ENCODE measurements at regions not wholly inside any gene's neighbourhood (a gene's known extent, or its start where the extent isn't known, plus 50 kb on each side); places are given as distances from the start of the nearest gene placed in this dataset.
"Not testable (repeated sequence)": the region's sequence is repeated elsewhere in the genome, so short reads cannot be mapped to it uniquely, and the experiment has no call there.

DNA sequence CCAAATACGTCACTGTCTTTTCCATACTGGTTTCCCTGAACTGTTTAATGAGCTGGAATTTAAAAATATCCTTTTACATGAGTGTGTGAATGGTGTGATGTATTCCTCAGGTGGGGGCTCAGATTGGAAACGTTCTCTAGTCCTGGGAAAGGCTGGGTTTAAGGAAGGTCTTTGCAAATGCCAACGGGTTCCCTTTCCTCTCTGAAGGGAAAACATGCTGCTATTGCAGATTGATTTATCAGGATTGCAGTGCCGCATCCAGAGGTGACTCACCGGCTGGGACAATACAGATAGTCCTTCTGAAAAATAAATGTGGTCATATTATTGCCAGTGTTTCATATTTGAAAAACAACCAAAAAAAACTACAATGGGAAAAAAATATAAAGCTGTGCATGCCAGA, 193.1 kb upstream of the FLRT2 start:
- no peak for DNase-seq
- Histone ChIP-seq H3K4me1 (ENCODE audit: control insufficient read depth, insufficient read depth, low read length) (no peaks in the 10 kb centered on the region), H3K36me3 (ENCODE audit: control insufficient read depth, insufficient read depth, low read length) (no peaks in the 10 kb centered on the region), H3K4me3 (ENCODE audit: low read length) (no peak overlapping the region), H3K9me3 (ENCODE audit: control insufficient read depth, low read depth, low read length) (no peaks in the 10 kb centered on the region), H3K27me3 (ENCODE audit: control insufficient read depth, insufficient read depth, low read length) (no peaks in the 10 kb centered on the region), H3K27ac (ENCODE audit: low read length) (no peak overlapping the region)
- WGBS (ENCODE audit: insufficient coverage, low lambda C conversion rate) = 80% methylated on average over 1 of the region's 5 CpGs

DNA sequence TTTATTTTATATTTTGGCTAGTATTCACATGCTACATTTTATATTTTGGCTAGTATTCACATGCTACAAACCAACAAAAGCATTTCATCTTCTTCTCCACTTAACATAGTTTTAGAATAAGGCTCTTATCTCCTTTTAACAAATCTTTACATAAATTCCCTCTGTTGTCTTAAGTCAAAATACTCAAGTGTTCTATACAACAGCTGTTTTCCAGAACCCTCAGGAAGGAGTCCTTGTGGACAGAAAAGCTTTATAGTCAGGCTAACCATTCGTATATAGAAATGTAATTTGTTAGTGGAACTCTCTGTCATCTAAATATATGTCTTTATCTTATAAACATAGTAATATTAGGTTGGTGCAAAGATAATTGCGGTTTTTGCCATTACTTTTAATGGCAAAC, 191.0 kb upstream of the FLRT2 start:
- WGBS (ENCODE audit: insufficient coverage, low lambda C conversion rate) = 67% methylated on average over 1 of the region's 2 CpGs
- DNase-seq = no peak

DNA sequence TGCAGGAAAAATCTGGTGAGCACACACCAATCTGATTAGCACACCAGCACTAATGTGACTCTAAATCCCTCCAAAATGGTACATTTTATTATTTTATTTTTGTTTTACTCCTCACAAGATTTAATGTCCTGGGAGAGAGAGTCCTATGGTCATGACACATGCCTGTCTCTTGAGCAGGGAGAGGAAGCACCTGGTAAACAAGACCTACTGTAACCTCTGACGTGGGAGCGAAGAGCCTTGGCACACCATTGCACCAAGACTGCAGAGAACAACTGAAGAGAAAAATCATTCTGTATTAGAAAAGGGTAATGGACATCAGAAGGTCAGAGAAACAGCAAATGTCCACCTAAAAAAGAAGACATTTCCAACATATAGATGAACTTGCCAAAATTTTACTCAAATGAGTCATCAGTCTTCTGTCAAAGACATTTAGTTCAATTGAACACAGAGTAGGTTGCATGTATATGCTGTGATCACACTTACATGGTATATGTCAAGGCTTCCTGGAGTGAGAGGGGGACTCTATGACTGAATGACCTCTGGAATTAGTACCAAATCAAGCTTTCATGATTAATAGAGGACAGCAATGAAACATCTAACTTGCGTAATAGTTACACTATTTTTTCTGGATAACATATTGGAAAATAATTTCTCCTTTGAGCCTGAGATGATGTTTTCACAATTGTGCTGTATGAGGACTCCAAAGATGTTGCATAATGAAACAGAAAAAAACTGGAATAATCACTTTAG, 186.9 kb upstream of the FLRT2 start:
- H3K27ac ChIP-seq (ENCODE audit: low read length) = no peak overlapping the region
- no peaks in the 10 kb centered on the region for H3K9me3 ChIP-seq (ENCODE audit: control insufficient read depth, low read depth, low read length)
- no peaks in the 10 kb centered on the region for H3K36me3 ChIP-seq (ENCODE audit: control insufficient read depth, insufficient read depth, low read length)
- H3K4me3 ChIP-seq (ENCODE audit: low read length) = no peak overlapping the region
- H3K4me1 ChIP-seq (ENCODE audit: control insufficient read depth, insufficient read depth, low read length) = no peaks in the 10 kb centered on the region
- no peak for DNase-seq
- no CpG with 5 or more reads among the region's 3 CpGs for WGBS (ENCODE audit: insufficient coverage, low lambda C conversion rate)
- no peaks in the 10 kb centered on the region for H3K27me3 ChIP-seq (ENCODE audit: control insufficient read depth, insufficient read depth, low read length)

More for the DNA sequence above, 191.0 kb upstream of the FLRT2 start:
- no peak overlapping the region for H3K27ac ChIP-seq (ENCODE audit: low read length)
- no peaks in the 10 kb centered on the region for H3K9me3 ChIP-seq (ENCODE audit: control insufficient read depth, low read depth, low read length)
- H3K4me3 ChIP-seq (ENCODE audit: low read length) = no peak overlapping the region
- H3K36me3 ChIP-seq (ENCODE audit: control insufficient read depth, insufficient read depth, low read length) = no peaks in the 10 kb centered on the region
- no peaks in the 10 kb centered on the region for H3K4me1 ChIP-seq (ENCODE audit: control insufficient read depth, insufficient read depth, low read length)
- H3K27me3 ChIP-seq (ENCODE audit: control insufficient read depth, insufficient read depth, low read length) = no peaks in the 10 kb centered on the region

DNA sequence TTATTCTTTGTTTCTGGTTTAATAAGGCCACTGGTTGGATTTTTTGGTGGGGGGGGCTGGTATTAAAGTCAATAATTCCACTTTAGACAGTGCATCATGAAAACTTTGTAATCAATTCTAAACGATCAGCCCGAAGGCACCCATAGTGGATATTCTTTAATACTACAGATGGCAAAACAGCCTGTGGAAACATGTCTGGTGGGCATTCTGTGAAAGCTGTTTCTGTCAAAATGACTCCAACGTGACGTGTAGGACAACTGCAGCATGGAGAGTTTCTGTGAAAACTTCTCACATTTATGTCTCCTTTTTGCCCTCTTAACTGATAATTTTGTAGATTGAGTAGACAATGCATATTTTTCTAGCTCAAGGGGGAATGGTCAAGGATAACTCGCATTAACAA, 185.8 kb upstream of the FLRT2 start:
- no peaks in the 10 kb centered on the region for H3K9me3 ChIP-seq (ENCODE audit: control insufficient read depth, low read depth, low read length)
- H3K27ac ChIP-seq (ENCODE audit: low read length) = no peak overlapping the region
- H3K36me3 ChIP-seq (ENCODE audit: control insufficient read depth, insufficient read depth, low read length) = no peaks in the 10 kb centered on the region
- DNase-seq = no peak
- 100% methylated on average over 2 of the region's 5 CpGs for WGBS (ENCODE audit: insufficient coverage, low lambda C conversion rate)
- H3K27me3 ChIP-seq (ENCODE audit: control insufficient read depth, insufficient read depth, low read length) = no peaks in the 10 kb centered on the region
- H3K4me1 ChIP-seq (ENCODE audit: control insufficient read depth, insufficient read depth, low read length) = no peaks in the 10 kb centered on the region
- no peak overlapping the region for H3K4me3 ChIP-seq (ENCODE audit: low read length)

DNA sequence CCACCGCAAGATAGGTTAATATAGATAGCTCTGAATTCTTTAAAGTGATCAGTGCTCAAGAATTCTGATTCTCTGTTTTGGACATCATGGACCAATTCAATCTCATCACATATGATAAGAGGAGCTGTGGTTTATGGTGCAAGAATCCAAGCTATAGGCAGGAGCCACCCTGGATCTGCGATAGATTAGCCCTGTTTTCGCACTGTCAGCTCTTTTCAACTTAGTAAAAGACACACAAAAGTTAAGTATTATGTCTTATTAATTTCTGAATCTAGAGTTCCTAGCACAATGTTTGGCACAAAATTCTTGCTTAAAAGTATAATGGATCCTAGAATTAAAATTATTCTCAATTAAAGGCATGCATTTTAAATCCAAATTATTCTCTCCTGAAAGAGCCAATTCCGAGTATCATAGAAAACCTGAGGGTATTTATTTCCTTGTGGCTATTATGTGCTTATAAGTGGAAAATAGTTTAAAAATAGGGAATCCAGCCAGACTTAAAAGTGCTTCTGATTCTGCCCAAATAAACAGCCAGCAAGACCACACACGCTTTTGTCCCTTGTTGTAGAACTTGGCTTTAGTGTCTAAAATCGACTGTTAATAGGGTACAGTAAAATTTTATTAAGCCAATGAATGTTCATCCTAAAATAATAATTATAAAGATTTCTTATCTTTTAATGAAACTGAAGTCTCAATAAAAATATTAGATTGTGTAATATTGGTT, 184.9 kb upstream of the FLRT2 start:
- H3K27ac ChIP-seq (ENCODE audit: low read length) = no peak overlapping the region
- no peaks in the 10 kb centered on the region for H3K9me3 ChIP-seq (ENCODE audit: control insufficient read depth, low read depth, low read length)
- no peaks in the 10 kb centered on the region for H3K27me3 ChIP-seq (ENCODE audit: control insufficient read depth, insufficient read depth, low read length)
- no peaks in the 10 kb centered on the region for H3K36me3 ChIP-seq (ENCODE audit: control insufficient read depth, insufficient read depth, low read length)
- H3K4me3 ChIP-seq (ENCODE audit: low read length) = no peak overlapping the region
- DNase-seq = no peak
- H3K4me1 ChIP-seq (ENCODE audit: control insufficient read depth, insufficient read depth, low read length) = no peaks in the 10 kb centered on the region
- no CpG with 5 or more reads among the region's 6 CpGs for WGBS (ENCODE audit: insufficient coverage, low lambda C conversion rate)

DNA sequence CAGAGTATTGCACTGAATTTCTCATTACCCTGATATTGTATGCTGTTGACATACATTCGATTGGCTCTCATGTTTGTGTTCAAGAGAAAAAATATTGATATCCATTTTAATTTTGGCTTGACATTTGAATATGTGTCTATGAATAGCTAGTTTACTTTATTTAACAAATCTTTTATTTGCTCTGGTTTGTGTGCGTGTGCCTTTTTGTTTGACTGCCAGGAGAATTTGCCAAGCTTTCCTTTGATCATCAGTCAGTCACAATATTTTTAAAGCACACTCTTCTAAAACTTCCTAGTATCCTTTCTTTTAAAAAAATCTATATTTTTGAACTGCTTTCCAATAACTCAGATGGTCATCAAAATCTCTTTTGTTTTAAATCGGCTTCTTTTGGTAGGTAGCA, 179.3 kb upstream of the FLRT2 start:
- no peak overlapping the region for H3K27ac ChIP-seq (ENCODE audit: low read length)
- WGBS (ENCODE audit: insufficient coverage, low lambda C conversion rate) = 85% methylated on average over 2 of the region's 3 CpGs

DNA sequence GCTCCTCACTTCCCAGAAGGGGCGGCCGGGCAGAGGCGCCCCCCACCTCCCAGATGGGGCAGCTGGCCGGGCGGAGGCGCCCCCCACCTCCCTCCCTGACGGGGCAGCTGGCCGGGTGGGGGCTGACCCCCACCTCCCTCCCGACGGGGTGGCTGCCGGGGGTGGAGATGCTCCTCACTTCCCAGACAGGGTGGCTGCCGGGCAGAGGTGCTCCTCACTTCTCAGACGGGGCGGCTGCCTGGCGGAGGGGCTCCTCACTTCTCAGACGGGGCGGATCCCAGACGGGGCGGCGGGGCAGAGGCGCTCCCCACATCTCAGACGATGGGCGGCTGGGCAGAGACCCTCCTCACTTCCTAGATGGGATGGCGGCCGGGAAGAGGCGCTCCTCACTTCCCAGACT, 177.4 kb upstream of the FLRT2 start:
- not testable (repeated sequence) for H3K9me3 ChIP-seq (ENCODE audit: control insufficient read depth, low read depth, low read length); H3K27ac ChIP-seq (ENCODE audit: low read length); H3K36me3 ChIP-seq (ENCODE audit: control insufficient read depth, insufficient read depth, low read length); H3K4me1 ChIP-seq (ENCODE audit: control insufficient read depth, insufficient read depth, low read length); DNase-seq; H3K4me3 ChIP-seq (ENCODE audit: low read length); H3K27me3 ChIP-seq (ENCODE audit: control insufficient read depth, insufficient read depth, low read length)
- no CpG with 5 or more reads among the region's 26 CpGs for WGBS (ENCODE audit: insufficient coverage, low lambda C conversion rate)

More for the DNA sequence above, 179.3 kb upstream of the FLRT2 start:
- H3K4me1 ChIP-seq (ENCODE audit: control insufficient read depth, insufficient read depth, low read length) = no peaks in the 10 kb centered on the region
- peaks cover 7% of the 10 kb centered on the region for H3K9me3 ChIP-seq (ENCODE audit: control insufficient read depth, low read depth, low read length)
- no peaks in the 10 kb centered on the region for H3K27me3 ChIP-seq (ENCODE audit: control insufficient read depth, insufficient read depth, low read length)
- no peak for DNase-seq
- H3K4me3 ChIP-seq (ENCODE audit: low read length) = no peak overlapping the region
- no peaks in the 10 kb centered on the region for H3K36me3 ChIP-seq (ENCODE audit: control insufficient read depth, insufficient read depth, low read length)

DNA sequence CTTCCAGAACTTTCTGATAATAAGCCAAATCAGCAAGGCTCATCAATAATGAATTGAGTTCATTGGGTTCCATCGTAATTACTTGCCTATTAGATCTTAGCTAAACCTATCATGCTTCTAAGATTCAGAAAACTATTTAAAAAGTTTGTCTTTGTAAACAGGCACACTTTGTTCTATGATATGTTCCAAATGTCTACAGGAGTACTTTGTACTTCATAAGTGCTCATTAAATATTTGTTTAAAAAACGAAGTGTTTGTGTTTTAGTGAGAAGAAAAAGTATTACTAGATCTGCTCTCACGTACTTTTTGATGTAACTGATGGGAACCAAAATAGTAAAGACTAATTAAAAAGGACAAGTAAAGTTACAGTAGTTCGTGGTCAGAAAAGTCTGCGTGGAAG, 172.8 kb upstream of the FLRT2 start:
- no peak overlapping the region for H3K27ac ChIP-seq (ENCODE audit: low read length)
- 93% methylated on average over 4 of the region's 5 CpGs for WGBS (ENCODE audit: insufficient coverage, low lambda C conversion rate)
- peaks cover 7% of the 10 kb centered on the region for H3K9me3 ChIP-seq (ENCODE audit: control insufficient read depth, low read depth, low read length)
- H3K27me3 ChIP-seq (ENCODE audit: control insufficient read depth, insufficient read depth, low read length) = no peaks in the 10 kb centered on the region
- H3K36me3 ChIP-seq (ENCODE audit: control insufficient read depth, insufficient read depth, low read length) = no peaks in the 10 kb centered on the region
- H3K4me3 ChIP-seq (ENCODE audit: low read length) = no peak overlapping the region
- no peaks in the 10 kb centered on the region for H3K4me1 ChIP-seq (ENCODE audit: control insufficient read depth, insufficient read depth, low read length)
- no peak for DNase-seq

DNA sequence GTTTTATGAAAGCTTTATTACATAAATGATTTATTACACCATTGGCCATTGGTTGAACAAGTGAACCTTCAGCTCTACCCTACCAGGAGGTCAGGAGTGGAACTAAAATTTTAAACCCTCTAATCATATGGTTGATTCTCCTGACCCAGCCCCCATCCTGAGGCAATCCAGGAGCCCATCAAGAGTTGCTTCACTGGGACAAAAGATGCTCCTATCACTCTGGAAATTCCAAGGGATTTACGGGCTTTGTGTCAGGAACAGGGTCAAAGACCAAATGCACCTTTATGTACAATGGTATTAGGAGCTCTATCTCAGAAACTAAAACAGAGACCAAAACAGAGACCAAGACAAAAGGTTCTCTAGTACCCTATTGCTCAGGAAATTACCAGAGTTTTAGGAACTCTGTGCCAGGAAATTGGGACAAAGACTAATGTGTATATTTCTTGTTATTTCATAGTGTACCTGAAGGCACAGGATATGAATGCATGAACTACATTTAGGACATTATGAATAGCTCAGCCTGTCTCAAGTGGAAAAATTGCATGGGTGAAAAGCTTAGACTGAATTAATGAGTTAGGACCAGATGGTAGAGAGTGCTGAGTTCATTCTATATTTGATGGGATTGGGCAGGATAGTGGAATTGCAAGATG, 171.7 kb upstream of the FLRT2 start:
- WGBS (ENCODE audit: insufficient coverage, low lambda C conversion rate) = no CpG with 5 or more reads among the region's 1 CpG
- H3K4me1 ChIP-seq (ENCODE audit: control insufficient read depth, insufficient read depth, low read length) = no peaks in the 10 kb centered on the region

DNA sequence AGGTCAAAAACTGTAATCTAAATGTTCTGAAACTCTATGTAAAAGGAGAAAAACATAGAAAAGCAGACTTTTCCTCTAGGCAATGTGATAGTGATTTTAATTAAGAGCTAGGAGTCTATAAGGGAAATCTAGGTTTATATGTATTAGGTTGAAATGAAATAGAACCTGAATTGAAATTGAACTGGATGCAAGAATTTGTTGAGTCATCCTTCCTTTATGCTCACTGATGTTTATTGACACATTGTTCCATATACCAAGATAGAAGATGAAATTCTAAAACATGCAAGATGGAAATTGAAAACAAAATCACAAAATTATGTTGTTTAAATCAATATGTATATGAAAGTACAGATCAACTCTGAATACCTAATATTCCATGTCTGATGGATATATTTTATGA, 170.4 kb upstream of the FLRT2 start:
- Histone ChIP-seq H3K4me3 (ENCODE audit: low read length) (no peak overlapping the region), H3K9me3 (ENCODE audit: control insufficient read depth, low read depth, low read length) (no peaks in the 10 kb centered on the region), H3K36me3 (ENCODE audit: control insufficient read depth, insufficient read depth, low read length) (no peaks in the 10 kb centered on the region), H3K27ac (ENCODE audit: low read length) (no peak overlapping the region), H3K4me1 (ENCODE audit: control insufficient read depth, insufficient read depth, low read length) (no peaks in the 10 kb centered on the region), H3K27me3 (ENCODE audit: control insufficient read depth, insufficient read depth, low read length) (no peaks in the 10 kb centered on the region)
- DNase-seq = no peak

More for the DNA sequence above, 171.7 kb upstream of the FLRT2 start:
- Histone ChIP-seq H3K36me3 (ENCODE audit: control insufficient read depth, insufficient read depth, low read length) (no peaks in the 10 kb centered on the region), H3K9me3 (ENCODE audit: control insufficient read depth, low read depth, low read length) (peaks cover 3% of the 10 kb centered on the region), H3K27me3 (ENCODE audit: control insufficient read depth, insufficient read depth, low read length) (no peaks in the 10 kb centered on the region), H3K4me3 (ENCODE audit: low read length) (no peak overlapping the region), H3K27ac (ENCODE audit: low read length) (no peak overlapping the region)
- no peak for DNase-seq
